Stomach smooth muscle (tissue), 2 donors: ENCODE measurements at regions not wholly inside any gene's neighbourhood (a gene's known extent, or its start where the extent isn't known, plus 50 kb on each side); places are given as distances from the start of the nearest gene placed in this dataset.

Experiments used
- H3K27ac ChIP-seq: one replicate; pipeline ENCODE4 v1.7.0; 2013; ENCODE audit warnings: mild to moderate bottlenecking, low read length, inconsistent platforms
- H3K27me3 ChIP-seq, 2 donors: one replicate each; pipeline ENCODE4 v1.7.0; 2013; ENCODE audit warnings: low read length in 2 of 2; ENCODE audit not compliant: insufficient read depth in 2 of 2, control insufficient read depth in 1 of 2
- H3K36me3 ChIP-seq, 2 donors: one replicate each; pipeline ENCODE4 v1.7.0; 2013; ENCODE audit warnings: low read length in 2 of 2; ENCODE audit not compliant: control insufficient read depth in 2 of 2, insufficient read depth in 2 of 2
- H3K4me1 ChIP-seq: one replicate; pipeline ENCODE4 v1.7.0; 2013; ENCODE audit warnings: low read length; ENCODE audit not compliant: control insufficient read depth, insufficient read depth
- H3K4me3 ChIP-seq, 2 donors: one replicate each; pipeline ENCODE4 v1.7.0; 2013; ENCODE audit warnings: low read length in 2 of 2
- H3K9ac ChIP-seq, 2 donors: one replicate each; pipeline ENCODE4 v1.7.0; 2013; ENCODE audit warnings: low read length in 2 of 2, mild to moderate bottlenecking in 1 of 2
- H3K9me3 ChIP-seq, 2 donors: one replicate each; pipeline ENCODE4 v1.7.0; 2013; ENCODE audit warnings: low read length in 2 of 2; ENCODE audit not compliant: control insufficient read depth in 2 of 2
- donor health status: healthy.
- donor health status: Pancreatic carcinoma.

DNA sequence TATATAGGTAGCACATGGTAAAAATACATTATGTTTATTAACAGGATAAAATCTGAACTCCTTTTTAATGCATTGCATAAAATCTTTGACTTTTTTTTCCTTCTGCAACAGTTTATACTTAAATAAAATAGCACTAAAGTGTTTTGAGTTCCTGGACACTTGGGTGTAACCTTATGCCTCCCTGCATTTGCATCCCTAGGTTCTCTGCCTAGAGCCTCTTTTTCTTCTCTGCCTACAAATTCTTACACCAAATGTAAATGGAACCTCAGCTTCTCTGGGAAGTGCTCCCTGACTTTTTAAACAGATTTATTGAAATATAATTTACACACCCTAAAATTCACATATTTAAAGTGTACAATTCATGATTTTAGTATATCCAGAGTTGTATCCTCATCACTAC is 1017.6 kb downstream of the CNTNAP5 start:
- Histone ChIP-seq H3K9me3 (no peaks in the 10 kb centered on the region), H3K36me3 (no peaks in the 10 kb centered on the region), H3K27me3 (no peaks in the 10 kb centered on the region), H3K4me3 (no peak overlapping the region), H3K4me1 (no peaks in the 10 kb centered on the region), H3K9ac (no peak overlapping the region), H3K27ac (no peak overlapping the region)

GRCh38 chr2:125070726-125071505 is 1045.8 kb downstream of the CNTNAP5 start:
- Histone ChIP-seq H3K4me3 (no peak overlapping the region), H3K9me3 (peaks cover 0 to 3% of the 10 kb centered on the region in 2 donors), H3K9ac (no peak overlapping the region), H3K27me3 (no peaks in the 10 kb centered on the region), H3K4me1 (no peaks in the 10 kb centered on the region), H3K27ac (no peak overlapping the region), H3K36me3 (no peaks in the 10 kb centered on the region)

DNA sequence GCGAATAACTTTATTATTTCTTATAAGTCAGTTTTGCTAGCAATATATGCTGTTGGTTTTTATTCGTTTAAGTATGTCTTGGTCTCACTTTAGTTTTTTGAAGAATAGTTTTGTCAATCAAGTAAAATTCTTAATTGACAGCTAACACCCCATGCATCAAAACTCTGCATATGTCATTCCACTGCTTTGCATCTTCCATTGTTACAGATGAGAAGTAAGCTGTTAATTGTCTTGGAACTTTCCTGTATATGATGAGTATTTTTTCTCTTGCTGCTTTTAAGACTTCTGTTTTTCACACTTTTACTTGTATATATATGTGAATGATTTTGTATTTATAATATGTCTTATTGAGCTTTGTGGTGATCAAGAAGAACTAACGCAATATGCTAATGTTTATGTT is 1048.4 kb downstream of the CNTNAP5 start:
- Histone ChIP-seq H3K36me3 (no peaks in the 10 kb centered on the region), H3K9ac (no peak overlapping the region), H3K27ac (no peak overlapping the region), H3K9me3 (peaks cover 0 to 3% of the 10 kb centered on the region in 2 donors), H3K4me1 (no peaks in the 10 kb centered on the region), H3K27me3 (no peaks in the 10 kb centered on the region), H3K4me3 (no peak overlapping the region)

DNA sequence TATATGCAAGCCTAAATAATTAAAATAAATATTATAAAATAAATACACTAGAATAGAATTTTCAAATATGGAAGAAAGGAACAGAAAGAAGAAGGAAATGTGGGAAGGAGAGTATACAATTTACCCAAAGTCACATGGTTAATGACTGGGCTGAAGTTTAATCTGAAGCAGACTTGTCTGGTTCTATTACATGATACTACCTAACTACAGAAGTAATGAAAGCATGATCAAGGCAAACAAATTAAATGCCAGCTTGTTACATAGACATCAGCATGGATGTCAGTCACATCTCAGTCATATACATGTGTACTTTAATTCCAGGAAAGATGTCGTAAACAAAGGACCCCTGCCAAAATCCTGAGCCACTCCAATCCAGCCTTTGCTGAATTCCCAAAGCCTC is 1060.8 kb downstream of the CNTNAP5 start:
- Histone ChIP-seq H3K4me1 (no peaks in the 10 kb centered on the region), H3K36me3 (no peaks in the 10 kb centered on the region), H3K9ac (no peak overlapping the region), H3K4me3 (no peak overlapping the region), H3K27me3 (no peaks in the 10 kb centered on the region), H3K9me3 (peaks cover 0 to 4% of the 10 kb centered on the region in 2 donors), H3K27ac (no peak overlapping the region)

DNA sequence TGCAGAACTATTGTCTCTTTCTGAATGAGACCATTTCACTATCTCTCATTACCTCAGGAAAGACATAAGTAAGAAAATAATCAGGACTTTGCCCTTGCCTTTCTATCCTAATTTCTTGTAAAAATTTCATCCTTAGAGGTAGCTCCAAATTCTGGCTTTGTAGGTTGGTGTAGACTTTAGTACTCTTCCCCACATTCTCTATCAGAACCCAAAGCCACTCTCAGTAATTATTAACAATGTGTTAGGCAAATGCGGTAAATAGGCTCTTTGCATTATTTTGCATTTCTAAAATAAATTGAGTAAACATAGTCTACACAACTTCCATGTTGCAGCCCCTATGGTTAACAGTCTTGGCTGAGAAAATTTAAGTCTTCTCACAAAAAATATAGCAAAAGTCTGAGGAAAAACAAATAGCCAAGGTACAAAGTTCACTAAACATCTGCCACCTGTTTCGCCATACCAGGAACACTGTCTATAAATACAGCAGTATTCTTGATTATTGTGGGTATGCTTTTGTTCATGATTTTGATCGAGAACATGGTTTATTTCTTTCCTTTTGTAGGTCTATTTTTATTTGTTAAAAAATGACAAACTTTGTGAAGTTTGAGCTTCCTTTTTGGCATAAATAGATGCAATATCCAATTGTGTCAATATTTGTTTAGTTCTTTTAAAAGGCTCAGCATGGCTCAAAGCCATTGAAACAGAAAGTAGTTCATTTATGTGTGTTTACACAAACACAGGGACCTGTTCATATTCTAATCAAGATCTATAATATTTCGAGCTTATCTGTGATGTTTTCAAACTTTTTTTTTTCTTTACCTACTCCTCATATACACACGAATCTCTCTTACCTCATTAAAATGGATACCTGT is 1061.5 kb downstream of the CNTNAP5 start:
- Histone ChIP-seq H3K9ac (no peak overlapping the region), H3K27ac (no peak overlapping the region), H3K4me3 (no peak overlapping the region), H3K9me3 (peaks cover 0 to 4% of the 10 kb centered on the region in 2 donors), H3K4me1 (no peaks in the 10 kb centered on the region), H3K36me3 (no peaks in the 10 kb centered on the region), H3K27me3 (no peaks in the 10 kb centered on the region)

GRCh38 chr2:125092276-125093009 is 1067.4 kb downstream of the CNTNAP5 start:
- H3K9ac ChIP-seq: no peak overlapping the region

DNA sequence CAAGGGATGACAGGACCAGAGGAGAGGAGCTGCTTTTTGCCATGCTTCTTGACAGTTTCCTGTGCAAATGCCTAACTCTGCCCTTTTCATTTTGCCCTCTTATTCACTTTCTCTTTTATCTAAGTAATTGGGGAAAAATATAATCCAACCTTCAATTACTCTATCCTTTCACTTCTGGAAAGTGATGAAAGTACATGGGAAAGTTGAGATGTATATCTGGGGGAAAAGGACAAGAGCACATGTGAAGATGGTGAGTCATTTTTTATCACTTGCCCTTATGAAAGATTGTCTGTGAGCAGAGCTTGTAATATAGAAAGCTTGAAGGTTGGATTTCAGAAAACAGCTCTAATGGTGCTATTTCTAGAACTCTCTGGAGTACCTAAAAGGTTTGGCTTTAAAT is 1070.7 kb downstream of the CNTNAP5 start:
- Histone ChIP-seq H3K36me3 (no peaks in the 10 kb centered on the region), H3K27me3 (no peaks in the 10 kb centered on the region), H3K27ac (no peak overlapping the region), H3K9me3 (no peaks in the 10 kb centered on the region), H3K4me1 (no peaks in the 10 kb centered on the region), H3K9ac (no peak overlapping the region), H3K4me3 (no peak overlapping the region)

More at GRCh38 chr2:125092276-125093009, 1067.4 kb downstream of the CNTNAP5 start:
- Histone ChIP-seq H3K36me3 (no peaks in the 10 kb centered on the region), H3K9me3 (no peaks in the 10 kb centered on the region), H3K27ac (no peak overlapping the region), H3K4me1 (no peaks in the 10 kb centered on the region), H3K4me3 (no peak overlapping the region), H3K27me3 (no peaks in the 10 kb centered on the region)

DNA sequence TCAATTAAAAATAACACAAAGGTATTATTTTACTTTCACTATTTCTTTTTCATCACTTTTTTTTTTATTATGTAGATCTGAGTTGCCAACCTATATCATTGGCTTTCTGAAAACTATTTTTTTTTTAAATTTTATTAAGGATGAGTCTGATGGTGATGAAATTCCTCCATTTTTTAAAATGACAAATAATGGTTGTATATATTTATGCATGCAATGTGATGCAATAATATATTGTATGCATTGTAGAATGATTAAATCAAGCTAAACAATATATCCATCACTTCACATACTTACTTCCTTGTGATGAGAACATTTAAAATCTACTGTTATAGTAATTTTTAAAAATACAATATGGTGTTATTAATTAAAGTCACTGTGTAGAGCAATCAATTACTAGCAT is 1081.6 kb downstream of the CNTNAP5 start:
- Histone ChIP-seq H3K9ac (no peak overlapping the region), H3K4me1 (no peaks in the 10 kb centered on the region), H3K9me3 (no peaks in the 10 kb centered on the region), H3K4me3 (no peak overlapping the region), H3K27me3 (no peaks in the 10 kb centered on the region), H3K27ac (no peak overlapping the region), H3K36me3 (no peaks in the 10 kb centered on the region)

- no peaks in the 10 kb centered on the region for H3K9me3 ChIP-seq
- H3K4me1 ChIP-seq: no peaks in the 10 kb centered on the region
- no peak overlapping the region for H3K4me3 ChIP-seq
- no peak overlapping the region for H3K27ac ChIP-seq
- H3K27me3 ChIP-seq: no peaks in the 10 kb centered on the region
- H3K9ac ChIP-seq: no peak overlapping the region
- H3K36me3 ChIP-seq: no peaks in the 10 kb centered on the region
Observed at GRCh38 chr2:125107446-125107845, 1082.4 kb downstream of the CNTNAP5 start.

DNA sequence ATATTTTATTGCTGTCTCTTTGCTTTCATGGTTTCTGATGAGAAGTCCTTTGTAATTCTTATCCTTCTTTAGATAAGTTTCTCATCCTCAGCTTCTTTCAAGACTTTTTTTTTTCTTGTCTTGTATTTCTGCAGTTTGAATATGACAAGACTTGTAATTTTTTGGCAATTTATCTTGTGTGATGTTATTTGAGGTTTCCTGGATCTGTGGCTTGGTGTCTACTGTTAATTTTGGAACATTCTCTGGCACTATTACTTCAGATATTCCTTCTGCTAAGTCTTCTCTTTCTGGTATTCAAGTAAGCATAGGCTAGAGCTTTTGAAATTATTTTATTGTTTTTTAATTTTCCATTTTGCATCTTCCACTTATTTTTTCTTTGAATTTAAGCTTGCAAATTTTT is 1083.2 kb downstream of the CNTNAP5 start:
- Histone ChIP-seq H3K27ac (no peak overlapping the region), H3K27me3 (no peaks in the 10 kb centered on the region), H3K4me1 (no peaks in the 10 kb centered on the region), H3K9ac (no peak overlapping the region), H3K4me3 (no peak overlapping the region), H3K36me3 (no peaks in the 10 kb centered on the region), H3K9me3 (no peaks in the 10 kb centered on the region)
